HCT116 (cell line): ENCODE measurements at regions not wholly inside any gene's neighbourhood (a gene's known extent, or its start where the extent isn't known, plus 50 kb on each side); places are given as distances from the start of the nearest gene placed in this dataset.

Experiments used
- ATAC-seq: fragments of 200-7000 bp; cut with Tn5 transposase; 2 replicates; pipeline ENCODE4 v1.9.1; 2020; ENCODE audit warnings: mild to moderate bottlenecking, moderate library complexity
- BruUV-seq: library from RNA; stranded (reverse); fragments of 400-500 nt; replicated peaks from 2 replicates; lab custom pipeline; 2021; lab: Mats Ljungman, UMichigan
- CTCF ChIA-PET: fragments of 300-600 bp; sonication (Branson Sonifier 250); formaldehyde crosslinking; loops from one replicate; lab custom pipeline; 2021; ENCODE audit warnings: antibody characterized with exemption; lab: Charles Lee
- POLR2A ChIA-PET: fragments of 300-600, 350-600 bp; sonication (Branson Sonifier 250); formaldehyde crosslinking; loops from one replicate; lab custom pipeline; 2021; ENCODE audit warnings: antibody characterized with exemption; lab: Charles Lee
- RAD21 ChIA-PET, 2 experiments: fragments of 300-600 bp; sonication (Branson Sonifier 250); formaldehyde crosslinking; loops; one replicate each; lab custom pipeline; 2023; ENCODE audit warnings: low total read pairs in 2 of 2; ENCODE audit not compliant: uncharacterized antibody in 2 of 2, unreplicated experiment in 2 of 2, low non-redundant PET in 1 of 2; lab: Charles Lee
- DNase-seq: peaks from one replicate; pipeline ENCODE4 v3.0.0-alpha.2; 2010; ENCODE audit warnings: low read depth, low spot score
- H2AFZ ChIP-seq: fragments of 200-600 bp; shearing (Covaris generic), sonication (generic); 2 replicates; pipeline ENCODE4 v1.6.1; 2017; ENCODE audit warnings: low read depth, mixed run types, mixed read lengths, antibody characterized with exemption, low read length; ENCODE audit not compliant: poor library complexity, severe bottlenecking
- H3K27ac ChIP-seq: 2 replicates; pipeline ENCODE4 v1.5.1; 2012; ENCODE audit warnings: low read depth, low read length
- H3K27me3 ChIP-seq: fragments of 200-600 bp; sonication (generic); 2 replicates; pipeline ENCODE4 v1.6.1; 2016; ENCODE audit warnings: mixed run types, low read length, mixed read lengths; ENCODE audit not compliant: insufficient read depth
- H3K36me3 ChIP-seq, 2 experiments: fragments of 200-500 bp in 1 of 2; fragments of 200-600 bp in 1 of 2; sonication (Bioruptor generic) in 1 of 2; sonication (generic) in 1 of 2; 2 replicates each; pipeline versions ENCODE4 v1.5.1 to v1.6.1; 2014 to 2016; ENCODE audit warnings: low read length in 2 of 2, inconsistent platforms in 1 of 2, mixed read lengths in 1 of 2, mixed run types in 1 of 2; ENCODE audit not compliant: insufficient read depth in 2 of 2, control insufficient read depth in 1 of 2
- H3K4me1 ChIP-seq, 2 experiments: fragments of 200-600 bp in 1 of 2; sonication (generic) in 1 of 2; 2 replicates each; pipeline versions ENCODE4 v1.5.1 to v1.6.1; 2012 to 2017; ENCODE audit warnings: low read length in 2 of 2, inconsistent platforms in 1 of 2, mild to moderate bottlenecking in 1 of 2, mixed read lengths in 1 of 2, mixed run types in 1 of 2, moderate library complexity in 1 of 2; ENCODE audit not compliant: insufficient read depth in 2 of 2, control insufficient read depth in 1 of 2
- H3K4me2 ChIP-seq: fragments of 200-600 bp; sonication (generic); 2 replicates; pipeline ENCODE4 v1.6.1; 2017; ENCODE audit warnings: mixed run types, low read length, mixed read lengths
- H3K4me3 ChIP-seq, 2 experiments: fragments of 200-600 bp in 1 of 2; sonication (generic) in 1 of 2; replicated peaks in 1 of 2; 2 replicates each; pipeline ENCODE4 v1.5.1; 2011 to 2016; ENCODE audit warnings: low read length in 2 of 2, control low read depth in 1 of 2, low read depth in 1 of 2, mild to moderate bottlenecking in 1 of 2, mixed read lengths in 1 of 2, mixed run types in 1 of 2
- H3K79me2 ChIP-seq: fragments of 200-600 bp; sonication (generic); 2 replicates; pipeline ENCODE4 v1.6.1; 2017; ENCODE audit warnings: mild to moderate bottlenecking, mixed run types, low read length, moderate library complexity, mixed read lengths; ENCODE audit not compliant: insufficient read depth
- H3K9ac ChIP-seq: fragments of 200-600 bp; sonication (generic); 2 replicates; pipeline ENCODE4 v1.6.1; 2016; ENCODE audit warnings: low read length, mixed read lengths
- H3K9me2 ChIP-seq: fragments of 200-600 bp; sonication (generic), shearing (Covaris generic); 2 replicates; pipeline ENCODE4 v1.6.1; 2017; ENCODE audit warnings: mixed run types, mild to moderate bottlenecking, moderate library complexity; ENCODE audit not compliant: insufficient read depth
- H3K9me3 ChIP-seq, 2 experiments: fragments of 200-500 bp in 1 of 2; fragments of 200-600 bp in 1 of 2; sonication (Bioruptor generic) in 1 of 2; sonication (generic) in 1 of 2; 2 replicates each; pipeline ENCODE4 v1.6.1; 2014 to 2017; ENCODE audit warnings: low read length in 2 of 2, mixed read lengths in 2 of 2, inconsistent platforms in 1 of 2, low read depth in 1 of 2, mild to moderate bottlenecking in 1 of 2, mixed run types in 1 of 2, moderate library complexity in 1 of 2; ENCODE audit not compliant: control insufficient read depth in 1 of 2, insufficient read depth in 1 of 2
- H4K20me1 ChIP-seq: fragments of 200-600 bp; sonication (generic), shearing (Covaris generic); 2 replicates; pipeline ENCODE4 v1.6.1; 2017; ENCODE audit warnings: mixed run types, mild to moderate bottlenecking, moderate library complexity; ENCODE audit not compliant: insufficient read depth
- CEBPB ChIP-seq: IDR thresholded peaks from 2 replicates; pipeline ENCODE4 v1.6.1; 2012; ENCODE audit warnings: low read depth
- ELF1 ChIP-seq: IDR thresholded peaks from 2 replicates; pipeline ENCODE4 v1.6.1; 2012; ENCODE audit warnings: low read depth, borderline replicate concordance
- EZH2phosphoT487 ChIP-seq: fragments of 200-600 bp; IDR thresholded peaks from 2 replicates; pipeline ENCODE4 v1.6.1; 2018; ENCODE audit warnings: antibody characterized with exemption, borderline replicate concordance
- JUND ChIP-seq: IDR thresholded peaks from 2 replicates; pipeline ENCODE4 v1.6.1; 2012
- MAX ChIP-seq: IDR thresholded peaks from 2 replicates; pipeline ENCODE4 v1.6.1; 2012
- RAD21 ChIP-seq: IDR thresholded peaks from 2 replicates; pipeline ENCODE4 v1.6.1; 2012; ENCODE audit warnings: low read depth, mild to moderate bottlenecking
- TCF7L2 ChIP-seq: IDR thresholded peaks from 2 replicates; pipeline ENCODE4 v1.7.0; 2011; ENCODE audit warnings: borderline replicate concordance, inconsistent platforms; ENCODE audit not compliant: insufficient read depth, insufficient read length; ENCODE audit errors: extremely low read depth
- intact Hi-C: fragments of 100-400 bp; cut with micrococcal nuclease; formaldehyde crosslinking; loops from 2 replicates; pipeline ENCODE4 v1.10.0; 2022
- TF ChIP-seq, protein P1 (sequence below), 3 experiments: fragments of 200-600 bp in 1 of 3; sonication (generic) in 1 of 3; IDR thresholded peaks in 2 of 3; conservative IDR thresholded peaks in 1 of 3; 2 replicates each; pipeline ENCODE4 v1.5.1; 2012 to 2017; ENCODE audit warnings: low read depth in 2 of 3, low read length in 2 of 3, antibody characterized with exemption in 1 of 3, borderline replicate concordance in 1 of 3, control low read depth in 1 of 3, mild to moderate bottlenecking in 1 of 3, mixed read lengths in 1 of 3, mixed run types in 1 of 3, moderate library complexity in 1 of 3; ENCODE audit not compliant: insufficient read depth in 1 of 3
- TF ChIP-seq, protein P2 (sequence below): IDR thresholded peaks from 2 replicates; pipeline ENCODE4 v1.6.1; 2012
- TF ChIP-seq, protein P3 (sequence below): IDR thresholded peaks from 2 replicates; pipeline ENCODE4 v1.6.1; 2011; ENCODE audit warnings: mild to moderate bottlenecking, low read length, moderate library complexity; ENCODE audit not compliant: insufficient replicate concordance; ENCODE audit errors: extremely low read depth

GRCh38 chr3:127042634-127043033 lies 59.7 kb downstream of the PLXNA1 start (continued):
- TF ChIP-seq, protein P1, sequence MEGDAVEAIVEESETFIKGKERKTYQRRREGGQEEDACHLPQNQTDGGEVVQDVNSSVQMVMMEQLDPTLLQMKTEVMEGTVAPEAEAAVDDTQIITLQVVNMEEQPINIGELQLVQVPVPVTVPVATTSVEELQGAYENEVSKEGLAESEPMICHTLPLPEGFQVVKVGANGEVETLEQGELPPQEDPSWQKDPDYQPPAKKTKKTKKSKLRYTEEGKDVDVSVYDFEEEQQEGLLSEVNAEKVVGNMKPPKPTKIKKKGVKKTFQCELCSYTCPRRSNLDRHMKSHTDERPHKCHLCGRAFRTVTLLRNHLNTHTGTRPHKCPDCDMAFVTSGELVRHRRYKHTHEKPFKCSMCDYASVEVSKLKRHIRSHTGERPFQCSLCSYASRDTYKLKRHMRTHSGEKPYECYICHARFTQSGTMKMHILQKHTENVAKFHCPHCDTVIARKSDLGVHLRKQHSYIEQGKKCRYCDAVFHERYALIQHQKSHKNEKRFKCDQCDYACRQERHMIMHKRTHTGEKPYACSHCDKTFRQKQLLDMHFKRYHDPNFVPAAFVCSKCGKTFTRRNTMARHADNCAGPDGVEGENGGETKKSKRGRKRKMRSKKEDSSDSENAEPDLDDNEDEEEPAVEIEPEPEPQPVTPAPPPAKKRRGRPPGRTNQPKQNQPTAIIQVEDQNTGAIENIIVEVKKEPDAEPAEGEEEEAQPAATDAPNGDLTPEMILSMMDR (IDR thresholded peaks at IDR 0.05 in 2 of 3, conservative IDR thresholded peaks at IDR 0.05 in 1 of 3; ENCODE audit: borderline replicate concordance in 1 of 3, insufficient read depth in 1 of 3, low read depth in 2 of 3, low read length in 2 of 3) = no peak
- no peak for TF ChIP-seq JUND
- TF ChIP-seq, all 23 proteins: peak for 0

DNA sequence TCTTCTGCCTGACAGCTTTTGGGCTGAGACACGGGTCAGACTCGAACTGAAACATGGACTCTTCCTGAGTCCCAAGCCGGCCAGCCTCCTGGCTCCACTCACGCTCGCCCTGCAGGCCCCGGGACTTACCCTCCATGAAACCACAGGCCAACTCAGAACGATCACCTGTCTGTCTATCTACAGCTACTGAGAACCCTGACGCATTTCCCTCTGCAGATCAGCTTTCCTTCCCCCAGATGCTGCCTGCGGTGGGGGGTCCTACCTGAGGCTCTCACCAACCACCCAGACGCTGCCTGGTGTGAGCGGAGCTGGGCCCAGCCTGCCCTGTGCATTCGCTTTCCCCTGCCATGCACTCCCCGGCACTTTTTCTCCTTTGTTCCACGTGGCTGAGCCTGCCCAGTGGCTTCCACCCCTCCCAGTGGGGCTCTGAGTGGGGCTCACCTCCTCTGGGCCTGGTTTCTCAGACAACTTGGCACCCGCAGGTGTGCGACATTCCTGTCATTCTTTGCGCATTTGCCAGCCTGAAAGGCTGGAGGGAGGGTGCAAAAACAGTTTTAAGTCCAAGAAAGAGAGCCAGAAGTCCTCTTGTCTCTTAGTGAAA lies 60.2 kb downstream of the PLXNA1 start:
- POLR2A ChIA-PET = no interaction called here
- intact Hi-C loops = no loop called here

More for the DNA sequence above, 60.2 kb downstream of the PLXNA1 start:
- Histone ChIP-seq H3K27ac (no peak overlapping the region; the same call in 1 of the 2 replicates), H3K4me2 (peak overlapping the region; percentile 36), H2AFZ (peak overlapping the region; percentile 60), H3K27me3 (no peaks in the 10 kb centered on the region), H3K9me2 (no peaks in the 10 kb centered on the region), H4K20me1 (no peaks in the 10 kb centered on the region), H3K9ac (no peak overlapping the region), H3K9me3 (no peaks in the 10 kb centered on the region; a peak in 1 of 4 replicates), H3K79me2 (no peaks in the 10 kb centered on the region), H3K4me3 (no peak overlapping the region), H3K4me1 (peaks cover 18 to 30% of the 10 kb centered on the region in 2 experiments), H3K36me3 (no peaks in the 10 kb centered on the region)
- TF ChIP-seq TCF7L2 = no peak
- TF ChIP-seq ELF1 = no peak
- TF ChIP-seq MAX = no peak
- TF ChIP-seq CEBPB = no peak
- TF ChIP-seq, protein P2, sequence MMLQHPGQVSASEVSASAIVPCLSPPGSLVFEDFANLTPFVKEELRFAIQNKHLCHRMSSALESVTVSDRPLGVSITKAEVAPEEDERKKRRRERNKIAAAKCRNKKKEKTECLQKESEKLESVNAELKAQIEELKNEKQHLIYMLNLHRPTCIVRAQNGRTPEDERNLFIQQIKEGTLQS = no peak
- TF ChIP-seq, protein P3, sequence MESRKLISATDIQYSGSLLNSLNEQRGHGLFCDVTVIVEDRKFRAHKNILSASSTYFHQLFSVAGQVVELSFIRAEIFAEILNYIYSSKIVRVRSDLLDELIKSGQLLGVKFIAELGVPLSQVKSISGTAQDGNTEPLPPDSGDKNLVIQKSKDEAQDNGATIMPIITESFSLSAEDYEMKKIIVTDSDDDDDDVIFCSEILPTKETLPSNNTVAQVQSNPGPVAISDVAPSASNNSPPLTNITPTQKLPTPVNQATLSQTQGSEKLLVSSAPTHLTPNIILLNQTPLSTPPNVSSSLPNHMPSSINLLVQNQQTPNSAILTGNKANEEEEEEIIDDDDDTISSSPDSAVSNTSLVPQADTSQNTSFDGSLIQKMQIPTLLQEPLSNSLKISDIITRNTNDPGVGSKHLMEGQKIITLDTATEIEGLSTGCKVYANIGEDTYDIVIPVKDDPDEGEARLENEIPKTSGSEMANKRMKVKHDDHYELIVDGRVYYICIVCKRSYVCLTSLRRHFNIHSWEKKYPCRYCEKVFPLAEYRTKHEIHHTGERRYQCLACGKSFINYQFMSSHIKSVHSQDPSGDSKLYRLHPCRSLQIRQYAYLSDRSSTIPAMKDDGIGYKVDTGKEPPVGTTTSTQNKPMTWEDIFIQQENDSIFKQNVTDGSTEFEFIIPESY = no peak
- TF ChIP-seq EZH2phosphoT487 = no peak
- TF ChIP-seq RAD21 = no peak
- no peak for TF ChIP-seq JUND
- peak; percentile 32; the same call in 1 of the 2 replicates for ATAC-seq
- no peak for DNase-seq
- CTCF ChIA-PET = no interaction called here
- RAD21 ChIA-PET = no interaction called here
- no TSS peak for BruUV-seq
